ENCODE measurements at regions not wholly inside any gene's neighbourhood (a gene's known extent, or its start where the extent isn't known, plus 50 kb on each side); places are given as distances from the start of the nearest gene placed in this dataset.
"Not testable (repeated sequence)": the region's sequence is repeated elsewhere in the genome, so short reads cannot be mapped to it uniquely, and the experiment has no call there.

- DNase-seq, result not testable (repeated sequence)
These were observed 148.2 kb downstream of the GOSR1 start for GRCh38 chr17:30625380-30625779.

GRCh38 chr17:30624180-30624579 is 147.0 kb downstream of the GOSR1 start:
- DNase-seq, result not testable (repeated sequence)

GRCh38 chr17:30609682-30610081 is 132.5 kb downstream of the GOSR1 start:
- not testable (repeated sequence) for DNase-seq

DNA sequence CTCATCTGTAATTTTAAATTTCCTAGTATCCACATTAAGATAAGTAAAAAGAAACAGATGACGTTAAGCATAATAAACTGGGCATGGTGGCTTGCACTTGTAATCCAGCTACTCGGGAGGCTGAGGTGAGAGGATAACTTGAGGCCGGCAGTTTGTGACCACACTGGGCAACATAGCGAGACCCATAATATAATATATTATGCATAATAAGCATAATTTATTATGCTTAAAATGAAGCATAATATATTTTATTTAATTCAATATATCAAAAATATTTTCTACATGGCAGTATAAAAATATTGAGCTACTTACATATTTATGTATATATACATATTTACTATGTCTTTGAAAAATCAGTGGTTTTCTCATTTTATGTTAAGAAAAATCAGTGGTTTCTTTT is 128.3 kb downstream of the GOSR1 start:
- DNase-seq, result no peak

DNA sequence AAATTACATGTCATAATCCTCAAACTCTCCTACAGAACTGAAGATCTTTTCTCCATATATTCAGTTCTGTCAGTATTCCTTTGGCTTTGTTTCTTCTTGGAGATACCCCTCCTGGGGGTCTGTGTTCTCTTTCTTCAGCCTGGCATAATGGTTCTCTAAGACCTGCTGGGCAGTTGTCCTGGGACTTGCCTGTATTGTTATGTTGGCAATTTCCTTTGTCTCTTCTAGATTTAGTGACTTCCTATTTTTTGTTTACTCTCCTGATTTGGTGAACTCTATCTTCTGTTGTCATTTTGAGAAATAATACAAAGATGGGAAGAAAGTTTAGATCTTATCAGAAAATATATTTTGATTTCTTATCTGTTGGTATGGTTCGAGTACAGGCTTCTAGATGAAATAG is 127.8 kb downstream of the GOSR1 start:
- DNase-seq, result no peak

DNA sequence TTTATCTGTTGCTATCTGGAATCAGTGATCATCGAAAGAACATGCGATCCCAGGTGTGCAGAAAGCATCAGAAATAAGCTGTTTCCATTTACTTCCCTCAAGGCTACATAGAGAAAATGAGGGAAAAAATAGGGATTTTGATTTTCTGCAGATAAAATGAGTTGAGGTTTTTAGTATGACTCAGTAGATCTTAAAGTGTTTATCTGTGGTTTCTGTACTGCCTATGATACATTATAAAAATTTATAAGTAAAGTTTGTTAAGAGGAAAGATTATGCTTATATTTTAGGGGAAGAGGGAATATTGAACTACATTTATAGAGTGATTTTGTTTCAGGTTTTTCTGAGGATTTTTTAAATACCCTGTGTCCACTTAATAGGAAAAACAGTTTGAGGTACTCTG is 125.2 kb downstream of the GOSR1 start:
- not testable (repeated sequence) for DNase-seq

DNA sequence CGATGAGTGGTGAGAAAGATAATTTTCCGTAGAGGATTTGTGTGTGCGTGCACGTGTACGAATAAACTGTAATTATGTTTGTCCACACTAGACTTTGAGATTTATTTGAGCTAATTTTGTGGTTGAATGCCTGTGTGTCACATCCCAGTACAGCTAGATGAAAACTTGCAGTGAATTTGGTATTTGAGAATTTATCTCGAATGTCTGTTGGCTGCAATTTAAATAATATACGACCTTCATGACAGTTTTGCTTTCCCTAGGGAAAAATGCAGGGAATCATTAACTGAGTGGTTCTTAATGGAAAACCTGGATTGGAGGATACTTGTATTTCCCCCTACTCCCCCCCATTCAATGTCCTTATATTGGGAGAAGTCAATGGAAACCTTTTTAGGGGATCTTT is 124.8 kb downstream of the GOSR1 start:
- not testable (repeated sequence) for DNase-seq

- peak; percentile 46 for DNase-seq
These were observed 123.8 kb downstream of the GOSR1 start for GRCh38 chr17:30600830-30601494.

DNA sequence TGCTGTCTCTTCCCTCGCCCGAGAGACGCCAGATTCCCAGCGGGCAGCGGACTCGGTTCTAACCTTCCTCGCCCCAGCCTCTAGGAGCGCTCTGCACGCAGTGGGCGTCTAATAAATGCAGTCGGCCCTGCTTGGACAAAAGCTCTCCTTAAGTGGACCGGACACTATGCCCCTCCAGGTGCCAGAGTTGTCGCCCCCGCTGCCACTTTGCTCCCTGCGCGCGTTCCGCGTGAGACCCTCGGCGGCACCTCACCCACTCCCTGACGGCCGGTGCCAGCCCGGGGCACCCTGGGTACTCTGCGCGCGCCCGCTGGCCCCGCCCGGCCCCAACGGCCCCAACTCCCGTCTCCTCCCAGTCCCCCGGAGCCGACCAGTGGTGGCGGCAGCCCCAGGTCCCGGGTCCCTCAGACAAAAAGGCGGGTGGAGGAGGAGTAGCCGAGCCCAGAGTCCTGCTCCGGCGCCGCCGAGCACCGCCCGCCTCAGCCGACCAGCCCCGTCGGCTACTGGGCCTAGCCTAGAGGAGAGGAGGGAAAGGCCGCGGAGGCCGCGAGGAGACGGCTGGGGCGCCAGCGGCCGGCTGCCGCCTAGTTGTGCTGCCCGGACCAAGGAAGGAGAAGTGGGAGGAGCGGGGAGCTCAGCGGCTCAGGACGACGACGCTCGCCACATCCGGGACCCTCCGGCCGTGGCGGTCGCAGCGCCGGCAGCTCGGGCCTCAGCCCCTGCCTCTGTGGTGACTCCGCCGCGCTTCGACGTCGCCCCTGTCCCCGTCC is 123.0 kb downstream of the GOSR1 start:
- peak; percentile 88 for DNase-seq

- DNase-seq, result no peak
These were observed 122.3 kb downstream of the GOSR1 start for GRCh38 chr17:30599428-30600059.

GRCh38 chr17:30597776-30598288 is 120.6 kb downstream of the GOSR1 start:
- DNase-seq, result no peak

- not testable (repeated sequence) for DNase-seq
These were observed 120.0 kb downstream of the GOSR1 start for GRCh38 chr17:30596948-30597775.

- DNase-seq, result not testable (repeated sequence)
These were observed 117.8 kb downstream of the GOSR1 start for GRCh38 chr17:30594953-30595371.

DNA sequence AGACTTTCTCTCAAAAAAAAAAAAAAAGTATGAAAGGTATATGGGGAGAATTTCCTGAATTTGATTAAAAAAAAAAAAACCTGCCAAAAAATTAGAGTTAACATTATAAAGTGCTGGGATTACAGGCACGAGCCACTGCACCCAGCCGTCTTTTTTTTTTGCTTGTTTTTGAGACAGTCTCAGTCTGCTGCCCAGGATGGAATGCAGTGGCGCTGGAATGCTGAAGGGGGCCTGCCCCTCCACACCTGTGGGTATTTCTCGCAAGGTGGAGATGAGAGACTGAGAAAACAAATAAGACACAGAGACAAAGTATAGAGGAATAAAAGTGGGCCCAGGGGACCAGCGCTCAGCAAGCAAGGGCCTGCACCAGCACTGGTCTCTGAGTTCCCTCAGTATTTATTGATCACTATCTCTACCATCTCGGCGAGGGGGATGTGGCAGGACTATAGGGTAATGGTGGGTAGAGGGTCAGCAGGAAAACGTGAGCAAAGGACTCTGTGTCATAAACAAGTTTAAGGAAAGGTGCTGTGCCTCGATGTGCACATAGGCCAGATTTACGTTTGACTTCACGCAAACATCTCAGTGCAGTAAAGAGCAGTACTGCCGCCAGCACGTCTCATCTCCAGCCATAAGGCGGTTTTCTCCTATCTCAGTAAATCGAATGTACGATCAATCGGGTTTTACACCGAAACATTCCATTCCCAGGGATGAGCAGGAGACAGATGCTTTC is 117.2 kb downstream of the GOSR1 start:
- DNase-seq, result no peak

DNA sequence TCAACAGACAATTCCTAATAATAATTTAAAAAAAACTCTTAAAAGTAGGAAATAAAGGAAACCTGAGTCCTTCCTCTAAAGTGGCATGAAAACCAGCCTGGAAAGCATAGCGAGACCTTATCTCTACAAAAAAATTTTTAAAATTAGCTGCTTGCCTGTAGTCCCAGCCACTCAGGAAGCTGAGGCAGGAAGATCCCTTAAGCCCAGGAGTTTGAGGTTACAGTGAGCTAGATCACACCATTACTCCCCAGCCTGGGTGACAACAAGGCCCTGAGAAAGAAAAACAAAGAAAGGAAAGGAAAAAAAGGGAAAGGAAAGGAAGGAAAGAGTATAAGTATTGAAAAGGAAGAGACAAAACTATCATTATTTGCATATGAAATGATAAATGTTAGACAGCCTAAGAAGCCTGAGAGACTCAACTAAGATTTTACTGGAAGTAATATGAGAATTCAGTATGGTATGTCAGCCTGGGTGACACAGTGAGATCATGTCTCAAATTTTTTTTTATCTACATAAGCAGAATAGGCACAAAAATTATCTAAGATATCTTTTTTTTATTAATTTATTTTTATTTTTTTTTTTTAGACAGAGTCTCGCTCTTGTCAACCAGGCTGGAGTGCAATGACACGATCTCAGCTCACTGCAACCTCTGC is 113.0 kb downstream of the GOSR1 start:
- DNase-seq, result no peak

GRCh38 chr17:30589431-30589830 is 112.2 kb downstream of the GOSR1 start:
- no peak for DNase-seq

DNA sequence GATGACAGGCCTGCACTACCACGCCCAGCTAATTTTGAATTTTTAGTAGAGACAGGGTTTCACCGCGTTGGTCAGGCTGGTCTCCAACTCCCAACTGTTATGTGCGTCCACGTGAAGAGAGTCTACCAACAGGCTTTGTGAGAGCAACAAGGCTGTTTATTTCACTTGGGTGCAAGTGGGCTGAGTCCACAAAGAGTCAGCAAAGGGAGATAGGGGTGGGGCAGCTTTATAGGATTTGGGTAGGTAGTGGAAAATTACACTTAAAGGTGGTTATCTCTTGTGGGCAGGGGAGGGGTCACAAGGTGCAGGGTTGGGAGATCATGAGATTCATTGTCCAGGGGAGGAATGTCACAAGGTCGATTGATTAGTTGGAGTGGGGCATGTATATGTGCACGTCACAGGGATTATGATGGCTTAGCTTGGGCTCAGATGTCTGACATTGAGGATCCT is 111.6 kb downstream of the GOSR1 start:
- no peak for DNase-seq

DNA sequence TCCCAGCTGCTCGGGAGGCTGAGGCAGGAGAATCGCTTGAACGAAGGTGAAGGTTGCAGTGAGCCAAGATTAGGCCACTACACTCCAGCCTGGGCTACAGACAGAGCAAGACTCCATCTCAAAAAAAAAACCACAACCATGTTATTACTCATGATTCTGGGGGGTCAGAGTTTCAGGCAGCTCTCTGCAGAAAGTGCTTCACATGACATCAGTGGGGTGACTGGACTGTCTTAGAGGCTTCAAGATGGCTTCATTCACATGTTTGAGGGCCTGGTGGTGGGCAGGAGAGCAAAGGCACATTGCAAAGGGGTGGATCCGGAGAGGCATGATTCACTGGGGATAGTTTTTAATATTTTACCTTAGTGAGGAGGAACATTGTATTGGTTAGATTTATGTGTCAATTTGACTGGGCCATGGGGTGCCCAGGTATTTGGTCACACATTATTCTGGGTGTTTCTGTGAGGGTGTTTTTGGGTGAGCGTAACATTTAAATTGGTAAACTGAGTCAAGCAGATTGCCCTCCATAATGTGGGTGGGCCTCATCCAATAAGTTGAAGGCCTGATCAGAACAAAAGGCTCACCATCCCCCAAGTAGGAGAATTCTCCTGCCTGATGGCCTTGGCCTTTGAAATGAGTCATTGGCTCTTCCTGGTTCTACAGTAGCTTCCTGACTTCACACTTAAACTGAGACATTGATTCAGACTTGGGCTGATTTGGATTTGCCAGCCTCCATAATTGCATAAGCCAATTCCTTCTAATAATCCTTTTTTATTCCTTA is 109.8 kb downstream of the GOSR1 start:
- no peak for DNase-seq

DNA sequence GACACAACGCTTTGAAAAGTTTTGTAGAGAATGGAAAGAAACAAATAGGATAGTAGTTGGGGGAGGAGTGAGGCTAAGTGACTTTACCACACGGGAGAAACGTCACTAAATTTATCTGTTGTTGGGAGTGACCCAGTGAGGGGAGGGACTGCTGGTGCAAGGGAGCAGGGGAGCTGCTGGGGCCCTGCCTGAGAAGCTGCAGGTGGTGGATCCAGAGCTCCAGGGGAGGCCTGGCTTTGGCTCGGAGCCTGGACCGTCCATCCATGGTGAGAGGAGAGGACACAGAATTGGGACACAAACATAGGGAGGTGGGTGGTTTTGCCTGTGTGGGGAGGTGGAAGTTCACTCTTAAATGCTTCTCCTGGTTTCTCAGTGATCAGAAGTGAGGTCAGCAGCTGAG is 107.6 kb downstream of the GOSR1 start:
- no peak for DNase-seq

GRCh38 chr17:30580916-30581315 is 103.7 kb downstream of the GOSR1 start:
- DNase-seq, result no peak

All from right forelimb (tissue), 1 donor.